HCT116 (cell line): ENCODE measurements at regions not wholly inside any gene's neighbourhood (a gene's known extent, or its start where the extent isn't known, plus 50 kb on each side); places are given as distances from the start of the nearest gene placed in this dataset.

Experiments
- ATAC-seq: fragments of 200-7000 bp; cut with Tn5 transposase; 2 replicates; pipeline ENCODE4 v1.9.1; 2020; ENCODE audit warnings: mild to moderate bottlenecking, moderate library complexity
- BruUV-seq: library from RNA; stranded (reverse); fragments of 400-500 nt; replicated peaks from 2 replicates; lab custom pipeline; 2021; lab: Mats Ljungman, UMichigan
- CTCF ChIA-PET: fragments of 300-600 bp; sonication (Branson Sonifier 250); formaldehyde crosslinking; loops from one replicate; lab custom pipeline; 2021; ENCODE audit warnings: antibody characterized with exemption; lab: Charles Lee
- POLR2A ChIA-PET: fragments of 300-600, 350-600 bp; sonication (Branson Sonifier 250); formaldehyde crosslinking; loops from one replicate; lab custom pipeline; 2021; ENCODE audit warnings: antibody characterized with exemption; lab: Charles Lee
- RAD21 ChIA-PET, 2 experiments: fragments of 300-600 bp; sonication (Branson Sonifier 250); formaldehyde crosslinking; loops; one replicate each; lab custom pipeline; 2023; ENCODE audit warnings: low total read pairs in 2 of 2; ENCODE audit not compliant: uncharacterized antibody in 2 of 2, unreplicated experiment in 2 of 2, low non-redundant PET in 1 of 2; lab: Charles Lee
- DNase-seq: peaks from one replicate; pipeline ENCODE4 v3.0.0-alpha.2; 2010; ENCODE audit warnings: low read depth, low spot score
- H2AFZ ChIP-seq: fragments of 200-600 bp; shearing (Covaris generic), sonication (generic); 2 replicates; pipeline ENCODE4 v1.6.1; 2017; ENCODE audit warnings: low read depth, mixed run types, mixed read lengths, antibody characterized with exemption, low read length; ENCODE audit not compliant: poor library complexity, severe bottlenecking
- H3K27ac ChIP-seq: 2 replicates; pipeline ENCODE4 v1.5.1; 2012; ENCODE audit warnings: low read depth, low read length
- H3K27me3 ChIP-seq: fragments of 200-600 bp; sonication (generic); 2 replicates; pipeline ENCODE4 v1.6.1; 2016; ENCODE audit warnings: mixed run types, low read length, mixed read lengths; ENCODE audit not compliant: insufficient read depth
- H3K36me3 ChIP-seq, 2 experiments: fragments of 200-500 bp in 1 of 2; fragments of 200-600 bp in 1 of 2; sonication (Bioruptor generic) in 1 of 2; sonication (generic) in 1 of 2; 2 replicates each; pipeline versions ENCODE4 v1.5.1 to v1.6.1; 2014 to 2016; ENCODE audit warnings: low read length in 2 of 2, inconsistent platforms in 1 of 2, mixed read lengths in 1 of 2, mixed run types in 1 of 2; ENCODE audit not compliant: insufficient read depth in 2 of 2, control insufficient read depth in 1 of 2
- H3K4me1 ChIP-seq, 2 experiments: fragments of 200-600 bp in 1 of 2; sonication (generic) in 1 of 2; 2 replicates each; pipeline versions ENCODE4 v1.5.1 to v1.6.1; 2012 to 2017; ENCODE audit warnings: low read length in 2 of 2, inconsistent platforms in 1 of 2, mild to moderate bottlenecking in 1 of 2, mixed read lengths in 1 of 2, mixed run types in 1 of 2, moderate library complexity in 1 of 2; ENCODE audit not compliant: insufficient read depth in 2 of 2, control insufficient read depth in 1 of 2
- H3K4me2 ChIP-seq: fragments of 200-600 bp; sonication (generic); 2 replicates; pipeline ENCODE4 v1.6.1; 2017; ENCODE audit warnings: mixed run types, low read length, mixed read lengths
- H3K4me3 ChIP-seq, 2 experiments: fragments of 200-600 bp in 1 of 2; sonication (generic) in 1 of 2; replicated peaks in 1 of 2; 2 replicates each; pipeline ENCODE4 v1.5.1; 2011 to 2016; ENCODE audit warnings: low read length in 2 of 2, control low read depth in 1 of 2, low read depth in 1 of 2, mild to moderate bottlenecking in 1 of 2, mixed read lengths in 1 of 2, mixed run types in 1 of 2
- H3K79me2 ChIP-seq: fragments of 200-600 bp; sonication (generic); 2 replicates; pipeline ENCODE4 v1.6.1; 2017; ENCODE audit warnings: mild to moderate bottlenecking, mixed run types, low read length, moderate library complexity, mixed read lengths; ENCODE audit not compliant: insufficient read depth
- H3K9ac ChIP-seq: fragments of 200-600 bp; sonication (generic); 2 replicates; pipeline ENCODE4 v1.6.1; 2016; ENCODE audit warnings: low read length, mixed read lengths
- H3K9me2 ChIP-seq: fragments of 200-600 bp; sonication (generic), shearing (Covaris generic); 2 replicates; pipeline ENCODE4 v1.6.1; 2017; ENCODE audit warnings: mixed run types, mild to moderate bottlenecking, moderate library complexity; ENCODE audit not compliant: insufficient read depth
- H3K9me3 ChIP-seq, 2 experiments: fragments of 200-500 bp in 1 of 2; fragments of 200-600 bp in 1 of 2; sonication (Bioruptor generic) in 1 of 2; sonication (generic) in 1 of 2; 2 replicates each; pipeline ENCODE4 v1.6.1; 2014 to 2017; ENCODE audit warnings: low read length in 2 of 2, mixed read lengths in 2 of 2, inconsistent platforms in 1 of 2, low read depth in 1 of 2, mild to moderate bottlenecking in 1 of 2, mixed run types in 1 of 2, moderate library complexity in 1 of 2; ENCODE audit not compliant: control insufficient read depth in 1 of 2, insufficient read depth in 1 of 2
- H4K20me1 ChIP-seq: fragments of 200-600 bp; sonication (generic), shearing (Covaris generic); 2 replicates; pipeline ENCODE4 v1.6.1; 2017; ENCODE audit warnings: mixed run types, mild to moderate bottlenecking, moderate library complexity; ENCODE audit not compliant: insufficient read depth
- ATF3 ChIP-seq: IDR thresholded peaks from 2 replicates; pipeline ENCODE4 v1.6.1; 2012
- CBX3 ChIP-seq: IDR thresholded peaks from 2 replicates; pipeline ENCODE4 v1.6.1; 2012; ENCODE audit warnings: low read depth
- CEBPB ChIP-seq: IDR thresholded peaks from 2 replicates; pipeline ENCODE4 v1.6.1; 2012; ENCODE audit warnings: low read depth
- EGR1 ChIP-seq: IDR thresholded peaks from 2 replicates; pipeline ENCODE4 v1.6.1; 2012; ENCODE audit warnings: low read depth
- EZH2 ChIP-seq: fragments of 200-600 bp; sonication (generic); IDR thresholded peaks from 2 replicates; pipeline ENCODE4 v1.6.1; 2017; ENCODE audit warnings: antibody characterized with exemption, mixed run types
- EZH2phosphoT487 ChIP-seq: fragments of 200-600 bp; IDR thresholded peaks from 2 replicates; pipeline ENCODE4 v1.6.1; 2018; ENCODE audit warnings: antibody characterized with exemption, borderline replicate concordance
- FOSL1 ChIP-seq: IDR thresholded peaks from 2 replicates; pipeline ENCODE4 v1.6.1; 2012; ENCODE audit warnings: low read depth
- JUND ChIP-seq: IDR thresholded peaks from 2 replicates; pipeline ENCODE4 v1.6.1; 2012
- MAX ChIP-seq: IDR thresholded peaks from 2 replicates; pipeline ENCODE4 v1.6.1; 2012
- POLR2AphosphoS5 ChIP-seq: IDR thresholded peaks from 2 replicates; pipeline ENCODE4 v1.6.1; 2011; ENCODE audit warnings: mild to moderate bottlenecking, low read depth, low read length, moderate library complexity
- RAD21 ChIP-seq: IDR thresholded peaks from 2 replicates; pipeline ENCODE4 v1.6.1; 2012; ENCODE audit warnings: low read depth, mild to moderate bottlenecking
- REST ChIP-seq: IDR thresholded peaks from 2 replicates; pipeline ENCODE4 v1.6.1; 2012; ENCODE audit warnings: low read depth
- SIN3A ChIP-seq: IDR thresholded peaks from 2 replicates; pipeline ENCODE4 v1.6.1; 2012; ENCODE audit warnings: low read depth
- SP1 ChIP-seq: IDR thresholded peaks from 2 replicates; pipeline ENCODE4 v1.6.1; 2012; ENCODE audit warnings: low read depth
- SRF ChIP-seq: IDR thresholded peaks from 2 replicates; pipeline ENCODE4 v1.6.1; 2012; ENCODE audit warnings: low read depth
- TCF7L2 ChIP-seq: IDR thresholded peaks from 2 replicates; pipeline ENCODE4 v1.7.0; 2011; ENCODE audit warnings: borderline replicate concordance, inconsistent platforms; ENCODE audit not compliant: insufficient read depth, insufficient read length; ENCODE audit errors: extremely low read depth
- YY1 ChIP-seq: IDR thresholded peaks from 2 replicates; pipeline ENCODE4 v1.6.1; 2011; ENCODE audit warnings: low read length, low read depth, moderate library complexity, mild to moderate bottlenecking; ENCODE audit not compliant: insufficient replicate concordance; ENCODE audit errors: extremely low read depth
- ZBTB33 ChIP-seq: IDR thresholded peaks from 2 replicates; pipeline ENCODE4 v1.6.1; 2011; ENCODE audit warnings: mild to moderate bottlenecking, low read length, moderate library complexity; ENCODE audit not compliant: insufficient replicate concordance; ENCODE audit errors: extremely low read depth
- ZFX ChIP-seq: fragments of 450-650 bp; IDR thresholded peaks from 2 replicates; pipeline ENCODE4 v1.6.1; 2017
- ZNF274 ChIP-seq: fragments of 200-500 bp; sonication (Bioruptor generic); IDR thresholded peaks from 2 replicates; pipeline ENCODE4 v1.6.1; 2014; ENCODE audit warnings: mild to moderate bottlenecking, low read depth, low read length, inconsistent platforms
- intact Hi-C: fragments of 100-400 bp; cut with micrococcal nuclease; formaldehyde crosslinking; loops from 2 replicates; pipeline ENCODE4 v1.10.0; 2022

- BruUV-seq, result no TSS peak
- Histone ChIP-seq H3K4me3 (no peak overlapping the region), H3K9me3 (no peaks in the 10 kb centered on the region), H3K4me1 (no peaks in the 10 kb centered on the region), H2AFZ (no peak overlapping the region)
- DNase-seq (no peak), ATAC-seq (no peak)
- intact Hi-C loops, result no loop called here
- TF ChIP-seq YY1, result no peak
- TF ChIP-seq FOSL1, result no peak
- TF ChIP-seq REST, result no peak
- no peak for TF ChIP-seq EZH2phosphoT487
- no peak for TF ChIP-seq ZBTB33
- no peak for TF ChIP-seq EGR1
- no peak for TF ChIP-seq ZNF274
- TF ChIP-seq SP1, result no peak
- no peak for TF ChIP-seq TCF7L2
- no peak for TF ChIP-seq CEBPB
- no peak for TF ChIP-seq JUND
- TF ChIP-seq CBX3, result no peak
- TF ChIP-seq POLR2AphosphoS5, result no peak
- no peak for TF ChIP-seq MAX
- no peak for TF ChIP-seq RAD21
- TF ChIP-seq SRF, result no peak
- TF ChIP-seq ZFX, result no peak
- TF ChIP-seq EZH2, result no peak
- no peak for TF ChIP-seq ATF3
- no peak for TF ChIP-seq SIN3A
- TF ChIP-seq, all 23 proteins: peak for 0
- no peak overlapping the region for H3K9ac ChIP-seq
- CTCF ChIA-PET, result no interaction called here
- no peaks in the 10 kb centered on the region for H4K20me1 ChIP-seq
- H3K4me2 ChIP-seq, result no peak overlapping the region
- no peaks in the 10 kb centered on the region for H3K36me3 ChIP-seq
- no peaks in the 10 kb centered on the region for H3K79me2 ChIP-seq
- H3K27ac ChIP-seq, result no peak overlapping the region
- RAD21 ChIA-PET, result interaction anchor here in 1 of 2 experiments (0.7 kb wide), 1 partner anchor 670 kb away, joined by 4 read pairs; no protein-coding TSS in a partner anchor
- no peaks in the 10 kb centered on the region for H3K27me3 ChIP-seq
- POLR2A ChIA-PET, result no interaction called here
- no peaks in the 10 kb centered on the region for H3K9me2 ChIP-seq
These were observed 91.1 kb downstream of the P2RY10 start for GRCh38 chrX:79036157-79036880.
